H1 (cell line): ENCODE measurements at regions not wholly inside any gene's neighbourhood (a gene's known extent, or its start where the extent isn't known, plus 50 kb on each side); places are given as distances from the start of the nearest gene placed in this dataset.

Experiments
- BCL11A ChIP-seq, 2 experiments: IDR thresholded peaks; one replicate each; pipeline ENCODE4 v1.6.1; 2011; ENCODE audit warnings: low read depth in 2 of 2, low read length in 2 of 2, mild to moderate bottlenecking in 2 of 2
- CHD1 ChIP-seq: IDR thresholded peaks from 2 replicates; pipeline ENCODE4 v1.6.1; 2012; ENCODE audit warnings: low read depth, low read length, improper control_type of control experiment
- FOSL1 ChIP-seq: IDR thresholded peaks from 2 replicates; pipeline ENCODE4 v1.6.1; 2011; ENCODE audit warnings: mild to moderate bottlenecking, low read depth, low read length, moderate library complexity; ENCODE audit not compliant: insufficient read depth
- GABPA ChIP-seq: IDR thresholded peaks from 2 replicates; pipeline ENCODE4 v1.6.1; 2011; ENCODE audit warnings: mild to moderate bottlenecking, low read length, moderate library complexity, borderline replicate concordance; ENCODE audit not compliant: insufficient read depth
- MAFK ChIP-seq: IDR thresholded peaks from 2 replicates; pipeline ENCODE4 v1.6.1; 2012; ENCODE audit warnings: low read depth, mild to moderate bottlenecking, improper control_type of control experiment, low read length
- NANOG ChIP-seq: IDR thresholded peaks from 2 replicates; pipeline ENCODE4 v1.6.1; 2011; ENCODE audit warnings: low read length, low read depth, mild to moderate bottlenecking, inconsistent platforms; ENCODE audit not compliant: insufficient read depth, poor library complexity, severe bottlenecking
- NRF1 ChIP-seq: IDR thresholded peaks from 2 replicates; pipeline ENCODE4 v1.6.1; 2011; ENCODE audit warnings: mild to moderate bottlenecking, low read depth, low read length, improper control_type of control experiment
- POLR2AphosphoS5 ChIP-seq: IDR thresholded peaks from 2 replicates; pipeline ENCODE4 v1.6.1; 2011; ENCODE audit warnings: low read depth, low read length
- SIN3A ChIP-seq, 2 experiments: IDR thresholded peaks in 1 of 2; conservative IDR thresholded peaks in 1 of 2; 2 replicates each; pipeline ENCODE4 v1.6.1; 2011 to 2012; ENCODE audit warnings: low read length in 2 of 2, improper control_type of control experiment in 1 of 2, low read depth in 1 of 2, mild to moderate bottlenecking in 1 of 2
- TAF7 ChIP-seq: optimal IDR thresholded peaks from 2 replicates; pipeline ENCODE3; 2011; ENCODE audit warnings: low read depth, mild to moderate bottlenecking, inconsistent platforms, low read length, moderate library complexity, borderline replicate concordance
- TF ChIP-seq, protein P1 (sequence below): IDR thresholded peaks from 2 replicates; pipeline ENCODE4 v1.6.1; 2012; ENCODE audit warnings: low read length, inconsistent platforms

GRCh38 chr22:48494256-48494967 is 1333.3 kb downstream of the BRD1 start (continued):
- TF ChIP-seq, protein P1, sequence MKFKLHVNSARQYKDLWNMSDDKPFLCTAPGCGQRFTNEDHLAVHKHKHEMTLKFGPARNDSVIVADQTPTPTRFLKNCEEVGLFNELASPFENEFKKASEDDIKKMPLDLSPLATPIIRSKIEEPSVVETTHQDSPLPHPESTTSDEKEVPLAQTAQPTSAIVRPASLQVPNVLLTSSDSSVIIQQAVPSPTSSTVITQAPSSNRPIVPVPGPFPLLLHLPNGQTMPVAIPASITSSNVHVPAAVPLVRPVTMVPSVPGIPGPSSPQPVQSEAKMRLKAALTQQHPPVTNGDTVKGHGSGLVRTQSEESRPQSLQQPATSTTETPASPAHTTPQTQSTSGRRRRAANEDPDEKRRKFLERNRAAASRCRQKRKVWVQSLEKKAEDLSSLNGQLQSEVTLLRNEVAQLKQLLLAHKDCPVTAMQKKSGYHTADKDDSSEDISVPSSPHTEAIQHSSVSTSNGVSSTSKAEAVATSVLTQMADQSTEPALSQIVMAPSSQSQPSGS: no peak
- TF ChIP-seq GABPA: no peak
- no peak for TF ChIP-seq POLR2AphosphoS5
- TF ChIP-seq NANOG: no peak
- no peak for TF ChIP-seq FOSL1
- TF ChIP-seq TAF7: no peak
- TF ChIP-seq CHD1: no peak
- no peak for TF ChIP-seq BCL11A (IDR thresholded peaks at IDR 0.05; ENCODE audit: low read depth in 2 of 2, low read length in 2 of 2)
- no peak for TF ChIP-seq SIN3A (conservative IDR thresholded peaks at IDR 0.05 in 1 of 2, IDR thresholded peaks at IDR 0.05 in 1 of 2; ENCODE audit: low read depth in 1 of 2, low read length in 2 of 2)
- TF ChIP-seq NRF1: no peak
- TF ChIP-seq MAFK: no peak
- TF ChIP-seq, all 59 proteins: peak for 0
